ENCODE measurements at regions not wholly inside any gene's neighbourhood (a gene's known extent, or its start where the extent isn't known, plus 50 kb on each side); places are given as distances from the start of the nearest gene placed in this dataset.

- TF ChIP-seq CTCF (IDR thresholded peaks at IDR 0.05 in 8 of 11, conservative IDR thresholded peaks at IDR 0.05 in 3 of 11) (no peak), POLR2AphosphoS5 (IDR thresholded peaks at IDR 0.05) (no peak)
Observed at GRCh38 chr1:17892225-17892624, 137.1 kb downstream of the ACTL8 start.

All from spleen (tissue), 7 donors.